Heart right ventricle (tissue), 16 donors: ENCODE measurements at regions not wholly inside any gene's neighbourhood (a gene's known extent, or its start where the extent isn't known, plus 50 kb on each side); places are given as distances from the start of the nearest gene placed in this dataset.
A peak's percentile ranks its signal among the peaks of the same experiment; 100 is the strongest.

Experiments used
- ATAC-seq, 8 donors: fragments of 200-7000 bp; cut with Tn5 transposase; one replicate each; pipeline ENCODE4 v1.9.1; 2020; ENCODE audit warnings: mild to moderate bottlenecking in 8 of 8, moderate library complexity in 8 of 8, moderate number of reproducible peaks in 1 of 8
- DNase-seq, 2 donors: peaks; one replicate each; pipeline ENCODE4 v3.0.0-alpha.2; 2020
- H3K27ac ChIP-seq, 10 donors: fragments of 200-600 bp; sonication (generic) in 2 of 10; one replicate each; pipeline versions ENCODE4 v1.5.0 to v1.8.0; 2020 to 2022; ENCODE audit warnings: mild to moderate bottlenecking in 3 of 10
- H3K27me3 ChIP-seq, 7 donors: fragments of 200-600 bp; one replicate each; pipeline ENCODE4 v1.8.0; 2021 to 2022; ENCODE audit warnings: mild to moderate bottlenecking in 2 of 7
- H3K36me3 ChIP-seq, 9 donors: fragments of 200-600 bp; sonication (generic) in 1 of 9; one replicate each; pipeline versions ENCODE4 v1.5.0 to v1.8.0; 2020 to 2022; ENCODE audit warnings: mild to moderate bottlenecking in 2 of 9
- H3K4me1 ChIP-seq, 9 donors: fragments of 200-600 bp; sonication (generic) in 1 of 9; one replicate each; pipeline versions ENCODE4 v1.5.0 to v1.8.0; 2020 to 2022; ENCODE audit warnings: mild to moderate bottlenecking in 4 of 9
- H3K4me3 ChIP-seq, 10 donors: fragments of 200-600 bp; sonication (generic) in 2 of 10; one replicate each; pipeline versions ENCODE4 v1.5.0 to v1.8.0; 2020 to 2022; ENCODE audit warnings: mild to moderate bottlenecking in 7 of 10, moderate library complexity in 2 of 10
- H3K9me3 ChIP-seq, 11 donors: fragments of 200-600 bp in 10 of 11; sonication (generic) in 2 of 11; one replicate each; pipeline versions ENCODE4 v1.5.0 to v1.8.0; 2013 to 2022; ENCODE audit warnings: mild to moderate bottlenecking in 2 of 11, control low read depth in 1 of 11, moderate library complexity in 1 of 11
- WGBS, 2 donors: extraction: QIAGEN DNeasy Blood & Tissue Kit; methylation state at CpG; one replicate each; pipeline ENCODE4 v1.1.7; 2013; ENCODE audit warnings: inconsistent platforms in 1 of 2; 5-methylcytosine and 5-hydroxymethylcytosine counted together
- intact Hi-C, 10 donors: fragments of 100-400 bp; cut with DNase I; formaldehyde crosslinking; loops; one replicate each; pipeline versions ENCODE4 v1.11.1 to v1.14.2; 2022
- TF ChIP-seq, protein P1 (sequence below), 9 donors: fragments of 200-600 bp; sonication (generic) in 2 of 9; IDR thresholded peaks; one replicate each; pipeline versions ENCODE4 v1.5.0 to v1.8.0; 2021 to 2022; ENCODE audit warnings: antibody characterized with exemption in 9 of 9, mild to moderate bottlenecking in 5 of 9, moderate library complexity in 1 of 9
- donor health status: Arrhythmogenic right ventricular cardiomyopathy.
- donor health status: ischemic (EF 13 %, LVEDD 7.1; RV severe dilation, severe dysfunction).
- donor health status: healthy with polysubstance abuse.
- donor health status: DM: no; HTN: yes; CAD: no.
- donor health status: DM: no; HTN: no; CAD: no.
- donor health status: ischemic (EF 25% LVEDD 6.9; RV normal size, moderate dysfunction).
- donor health status: ischemic (EF 25% LVEDD 5.7; RV mildly dilated, moderate dysfunction).
- donor health status: healthy.
- donor health status: DM: yes; HTN: yes; CAD: no.
- donor health status: Ischemic cardiomyopathy.
- donor health status: ischemic (EF 35%, LVEDD 5.7; RV mildly dilated, moderate dysfunction).
- donor health status: nonischemic (EF 11% LVEDD 7.7; RV severe dilation, severe dysfunction).
- donor health status: DM: yes; HTN: yes; CAD: no.
- donor health status: PGD.
- donor health status: ischemic (EF 29% LVEDD 5.4; RV normal size, mild dysfunction).
- donor health status: nonischemic (EF 23%, LVEDD 6.1; RV moderate dilation, normal function).

DNA sequence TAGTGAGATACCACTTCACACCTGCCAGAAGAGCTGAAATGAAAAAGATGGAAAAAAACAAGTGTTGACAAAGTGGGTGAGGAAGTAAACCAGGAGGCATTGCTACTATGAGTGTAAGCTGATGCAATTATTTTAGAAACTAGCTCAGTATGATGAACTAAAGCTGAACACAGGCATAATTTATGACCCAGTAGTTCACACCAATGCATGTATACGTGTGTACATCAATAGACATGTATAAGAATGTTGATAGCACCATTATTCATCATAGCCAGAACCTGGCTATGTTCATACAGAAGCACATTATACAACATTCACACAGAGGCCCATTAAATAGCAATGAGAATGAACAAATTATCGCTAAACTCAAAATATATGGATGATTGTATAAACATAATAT, 83.1 kb upstream of the SPOPL start:
- no peak overlapping the region for H3K4me3 ChIP-seq
- WGBS, 2 donors, result 94 to 96% methylated on average over 2 of the region's 2 CpGs
- intact Hi-C loops, result no loop called here

DNA sequence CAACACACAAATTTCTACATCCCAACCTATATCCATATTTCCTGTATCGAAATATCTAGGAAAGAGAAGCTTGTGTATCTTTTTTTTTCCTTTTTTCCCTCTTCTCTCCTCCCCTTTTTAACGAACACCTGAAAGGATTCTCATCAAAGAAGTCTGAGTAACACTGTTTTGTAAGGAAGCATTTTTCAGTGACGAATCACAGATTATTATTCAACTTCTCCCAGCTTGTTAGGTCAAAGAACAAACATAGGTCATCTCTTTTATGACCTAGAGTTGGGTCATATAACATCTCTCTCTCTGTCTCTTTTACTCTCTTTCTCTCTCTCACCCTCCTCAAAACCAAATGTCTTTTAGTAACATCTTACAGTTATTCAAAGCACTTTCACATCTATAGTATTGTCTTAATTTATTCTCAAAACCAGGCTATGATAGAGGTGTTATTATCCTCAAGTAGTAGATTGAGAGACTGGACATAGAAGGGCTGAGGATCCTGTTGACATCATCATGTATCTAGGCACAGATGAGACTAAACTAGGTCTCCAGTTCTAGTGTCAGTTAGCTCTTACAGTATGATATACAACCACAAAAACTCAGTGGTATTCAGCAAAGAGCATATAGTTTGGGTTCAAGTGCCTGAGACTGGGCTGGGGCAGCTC, 80.1 kb upstream of the SPOPL start:
- intact Hi-C loops, result no loop called here
- DNase-seq (no peak), ATAC-seq (no peak)
- WGBS, 2 donors, result 86 to 88% methylated on average over 3 of the region's 3 CpGs
- no peak overlapping the region for H3K27ac ChIP-seq
- no peaks in the 10 kb centered on the region for H3K36me3 ChIP-seq
- H3K4me1 ChIP-seq, result peaks cover 0 to 12% (median 8%) of the 10 kb centered on the region in 9 donors
- peaks cover 0 to 9% (median 7%) of the 10 kb centered on the region in 11 donors for H3K9me3 ChIP-seq
- no peak overlapping the region for H3K4me3 ChIP-seq
- TF ChIP-seq, protein P1, sequence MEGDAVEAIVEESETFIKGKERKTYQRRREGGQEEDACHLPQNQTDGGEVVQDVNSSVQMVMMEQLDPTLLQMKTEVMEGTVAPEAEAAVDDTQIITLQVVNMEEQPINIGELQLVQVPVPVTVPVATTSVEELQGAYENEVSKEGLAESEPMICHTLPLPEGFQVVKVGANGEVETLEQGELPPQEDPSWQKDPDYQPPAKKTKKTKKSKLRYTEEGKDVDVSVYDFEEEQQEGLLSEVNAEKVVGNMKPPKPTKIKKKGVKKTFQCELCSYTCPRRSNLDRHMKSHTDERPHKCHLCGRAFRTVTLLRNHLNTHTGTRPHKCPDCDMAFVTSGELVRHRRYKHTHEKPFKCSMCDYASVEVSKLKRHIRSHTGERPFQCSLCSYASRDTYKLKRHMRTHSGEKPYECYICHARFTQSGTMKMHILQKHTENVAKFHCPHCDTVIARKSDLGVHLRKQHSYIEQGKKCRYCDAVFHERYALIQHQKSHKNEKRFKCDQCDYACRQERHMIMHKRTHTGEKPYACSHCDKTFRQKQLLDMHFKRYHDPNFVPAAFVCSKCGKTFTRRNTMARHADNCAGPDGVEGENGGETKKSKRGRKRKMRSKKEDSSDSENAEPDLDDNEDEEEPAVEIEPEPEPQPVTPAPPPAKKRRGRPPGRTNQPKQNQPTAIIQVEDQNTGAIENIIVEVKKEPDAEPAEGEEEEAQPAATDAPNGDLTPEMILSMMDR (IDR thresholded peaks at IDR 0.05), result no peak
- H3K27me3 ChIP-seq, result no peaks in the 10 kb centered on the region

More for the DNA sequence above, 83.1 kb upstream of the SPOPL start:
- TF ChIP-seq, protein P1 (IDR thresholded peaks at IDR 0.05), result no peak
- ATAC-seq (no peak), DNase-seq (no peak)
- Histone ChIP-seq H3K4me1 (peaks cover 0 to 12% (median 8%) of the 10 kb centered on the region in 9 donors), H3K27ac (no peak overlapping the region), H3K9me3 (peaks cover 0 to 13% (median 6%) of the 10 kb centered on the region in 11 donors), H3K27me3 (no peaks in the 10 kb centered on the region), H3K36me3 (no peaks in the 10 kb centered on the region)

DNA sequence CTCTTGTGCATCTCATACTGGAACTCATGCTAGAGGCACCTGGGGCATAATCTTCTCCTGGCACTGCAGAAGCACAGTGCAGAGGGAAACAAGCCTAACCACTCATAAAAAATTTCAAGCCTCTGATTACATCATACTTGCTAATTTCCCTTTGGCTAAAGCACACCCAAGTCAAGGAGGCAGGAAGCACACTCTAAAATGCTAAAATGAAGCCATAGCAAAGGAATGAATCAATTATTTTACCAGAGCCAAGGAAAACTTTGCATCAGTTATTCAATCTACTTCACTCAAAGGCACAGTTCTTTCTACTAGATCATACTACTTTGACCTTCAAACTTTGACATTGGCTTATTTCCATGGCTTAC, 79.6 kb upstream of the SPOPL start:
- Histone ChIP-seq H3K36me3 (no peaks in the 10 kb centered on the region), H3K27ac (no peak overlapping the region), H3K27me3 (no peaks in the 10 kb centered on the region), H3K4me3 (no peak overlapping the region), H3K4me1 (peaks cover 0 to 12% (median 8%) of the 10 kb centered on the region in 9 donors), H3K9me3 (peaks cover 0 to 14% (median 12%) of the 10 kb centered on the region in 11 donors)
- intact Hi-C loops, result no loop called here
- peak in 7 of 8 donors; percentile 42 to 79 (median 69) for ATAC-seq
- no peak for DNase-seq
- TF ChIP-seq, protein P1 (IDR thresholded peaks at IDR 0.05), result no peak

DNA sequence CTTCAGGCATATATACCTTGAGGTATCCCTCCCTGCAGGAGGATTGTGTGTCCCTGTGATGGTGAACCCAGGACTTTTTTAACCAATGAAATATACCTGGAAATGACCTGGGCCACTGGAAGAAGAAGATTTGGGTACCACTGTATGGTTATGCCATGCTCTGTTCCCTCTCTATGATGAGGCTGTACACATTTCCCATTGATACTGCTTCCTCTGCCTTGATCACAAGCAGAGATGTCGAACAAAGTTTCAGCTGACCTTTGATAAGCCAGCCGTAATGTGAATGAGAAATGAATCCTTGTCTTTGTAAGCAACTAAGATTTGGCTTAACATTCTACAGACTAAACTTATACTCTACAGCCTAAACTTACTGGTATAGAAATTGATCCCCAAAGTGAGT, 78.4 kb upstream of the SPOPL start:
- TF ChIP-seq, protein P1 (IDR thresholded peaks at IDR 0.05), result no peak
- H3K4me3 ChIP-seq, result no peak overlapping the region
- DNase-seq, result no peak
- H3K27ac ChIP-seq, result no peak overlapping the region
- H3K27me3 ChIP-seq, result no peaks in the 10 kb centered on the region
- intact Hi-C loops, result no loop called here
- no peak for ATAC-seq
- peaks cover 0 to 20% (median 12%) of the 10 kb centered on the region in 11 donors for H3K9me3 ChIP-seq
- H3K36me3 ChIP-seq, result no peaks in the 10 kb centered on the region
- WGBS, 2 donors, result 92 to 93% methylated on average over 2 of the region's 2 CpGs
- peaks cover 0 to 12% (median 8%) of the 10 kb centered on the region in 9 donors for H3K4me1 ChIP-seq
